SK-N-SH (cell line): ENCODE measurements at regions not wholly inside any gene's neighbourhood (a gene's known extent, or its start where the extent isn't known, plus 50 kb on each side); places are given as distances from the start of the nearest gene placed in this dataset.

Experiments used
- CTCF ChIA-PET: fragments of 300-600, 350-600 bp; formaldehyde crosslinking; extraction: SDS; loops from one replicate; lab custom pipeline; 2021; lab: Yijun Ruan, JAX
- POLR2A ChIA-PET: fragments of 350-600 bp; sonication (Branson Sonifier 250); formaldehyde crosslinking; extraction: SDS; loops from one replicate; lab custom pipeline; 2020; ENCODE audit warnings: antibody characterized with exemption, inconsistent platforms; lab: Yijun Ruan, JAX
- DNase-seq: peaks from one replicate; pipeline ENCODE4 v3.0.0; 2012
- H2AFZ ChIP-seq: fragments of 200-600 bp; sonication (generic); 2 replicates; pipeline ENCODE4 v1.8.1; 2016; ENCODE audit warnings: antibody characterized with exemption, mild to moderate bottlenecking, low read depth
- H3F3A ChIP-seq: fragments of 200-600 bp; sonication (generic); replicated peaks from 2 replicates; pipeline ENCODE3; 2016; ENCODE audit warnings: antibody characterized with exemption, mild to moderate bottlenecking; ENCODE audit not compliant: insufficient read depth
- H3K27ac ChIP-seq, 2 experiments: fragments of 200-500 bp in 1 of 2; fragments of 200-600 bp in 1 of 2; sonication (Bioruptor generic) in 1 of 2; sonication (generic), shearing (Covaris generic) in 1 of 2; 2 replicates each; pipeline versions ENCODE4 v1.5.1 to v1.6.1; 2014 to 2016; ENCODE audit warnings: low read depth in 2 of 2, inconsistent platforms in 1 of 2, low read length in 1 of 2, mild to moderate bottlenecking in 1 of 2, mixed read lengths in 1 of 2
- H3K27me3 ChIP-seq: fragments of 200-600 bp; sonication (generic), shearing (Covaris generic); 2 replicates; pipeline ENCODE4 v1.6.1; 2016; ENCODE audit warnings: mixed run types; ENCODE audit not compliant: insufficient read depth
- H3K36me3 ChIP-seq, 2 experiments: fragments of 200-500 bp in 1 of 2; fragments of 200-600 bp in 1 of 2; sonication (Bioruptor generic) in 1 of 2; sonication (generic) in 1 of 2; replicated peaks in 1 of 2; 2 replicates each; pipeline versions ENCODE3 to v1.5.1; 2014 to 2016; ENCODE audit warnings: low read length in 1 of 2, mild to moderate bottlenecking in 1 of 2; ENCODE audit not compliant: insufficient read depth in 2 of 2, control insufficient read depth in 1 of 2
- H3K4me1 ChIP-seq, 2 experiments: fragments of 200-500 bp in 1 of 2; fragments of 200-600 bp in 1 of 2; sonication (Bioruptor generic) in 1 of 2; sonication (generic), shearing (Covaris generic) in 1 of 2; 2 replicates each; pipeline versions ENCODE4 v1.5.1 to v1.6.1; 2014 to 2016; ENCODE audit warnings: low read depth in 1 of 2, low read length in 1 of 2, mixed run types in 1 of 2; ENCODE audit not compliant: insufficient read depth in 2 of 2, control insufficient read depth in 1 of 2
- H3K4me2 ChIP-seq: fragments of 200-600 bp; sonication (generic), shearing (Covaris generic); 2 replicates; pipeline ENCODE4 v1.6.1; 2017; ENCODE audit warnings: mixed run types
- H3K4me3 ChIP-seq, 2 experiments: fragments of 200-500 bp in 1 of 2; fragments of 200-600 bp in 1 of 2; sonication (Bioruptor generic) in 1 of 2; sonication (generic), shearing (Covaris generic) in 1 of 2; 2 replicates each; pipeline versions ENCODE4 v1.5.1 to v1.8.1; 2014 to 2016; ENCODE audit warnings: low read depth in 2 of 2, inconsistent platforms in 1 of 2, low read length in 1 of 2, mild to moderate bottlenecking in 1 of 2, mixed read lengths in 1 of 2, moderate library complexity in 1 of 2
- H3K79me2 ChIP-seq: fragments of 200-600 bp; sonication (generic); 2 replicates; pipeline ENCODE4 v1.8.1; 2017; ENCODE audit warnings: mild to moderate bottlenecking; ENCODE audit not compliant: insufficient read depth
- H3K9ac ChIP-seq: fragments of 200-600 bp; sonication (generic); 2 replicates; pipeline ENCODE4 v1.6.1; 2017; ENCODE audit warnings: mixed run types
- H3K9me2 ChIP-seq: fragments of 200-600 bp; sonication (generic); 2 replicates; pipeline ENCODE4 v1.6.1; 2017; ENCODE audit warnings: mixed run types
- H3K9me3 ChIP-seq: fragments of 200-600 bp; sonication (generic); 2 replicates; pipeline ENCODE4 v1.6.1; 2017; ENCODE audit warnings: mixed run types, mild to moderate bottlenecking, moderate library complexity
- H4K20me1 ChIP-seq: fragments of 200-600 bp; sonication (generic); 2 replicates; pipeline ENCODE4 v1.6.1; 2017; ENCODE audit warnings: mild to moderate bottlenecking, mixed run types; ENCODE audit not compliant: insufficient read depth
- ELF1 ChIP-seq: IDR thresholded peaks from 2 replicates; pipeline ENCODE4 v1.4.0; 2012
- EP300 ChIP-seq, 2 experiments: IDR thresholded peaks; 2 replicates each; pipeline versions ENCODE4 v1.4.0 to v1.6.1; 2012; ENCODE audit warnings: borderline replicate concordance in 1 of 2, low read depth in 1 of 2, low read length in 1 of 2
- EZH2phosphoT487 ChIP-seq: fragments of 200-600 bp; sonication (generic); IDR thresholded peaks from 2 replicates; pipeline ENCODE4 v1.6.1; 2017; ENCODE audit warnings: low read depth, mixed run types, mild to moderate bottlenecking, antibody characterized with exemption, moderate library complexity, borderline replicate concordance
- FOXJ3 ChIP-seq: sonication (generic); formaldehyde crosslinking; IDR thresholded peaks from 2 replicates; pipeline ENCODE4 v1.5.1; 2020; ENCODE audit warnings: mild to moderate bottlenecking, missing genetic modification reagents
- GABPA ChIP-seq: IDR thresholded peaks from 2 replicates; pipeline ENCODE4 v1.4.0; 2012; ENCODE audit warnings: low read depth, mild to moderate bottlenecking
- JUND ChIP-seq: IDR thresholded peaks from 2 replicates; pipeline ENCODE4 v1.4.0; 2012
- MXI1 ChIP-seq: IDR thresholded peaks from 2 replicates; pipeline ENCODE4 v1.6.1; 2012; ENCODE audit warnings: mild to moderate bottlenecking, low read depth, low read length, improper control_type of control experiment
- POLR2AphosphoS5 ChIP-seq: IDR thresholded peaks from 2 replicates; pipeline ENCODE4 v1.6.1; 2012; ENCODE audit warnings: low read depth, low read length
- RXRA ChIP-seq: IDR thresholded peaks from 2 replicates; pipeline ENCODE4 v1.4.0; 2012; ENCODE audit warnings: low read depth, mild to moderate bottlenecking, borderline replicate concordance
- SIN3A ChIP-seq: IDR thresholded peaks from 2 replicates; pipeline ENCODE4 v1.6.1; 2012; ENCODE audit warnings: low read depth, mild to moderate bottlenecking, low read length, moderate library complexity, borderline replicate concordance
- SMC3 ChIP-seq: IDR thresholded peaks from 2 replicates; pipeline ENCODE4 v1.6.1; 2012; ENCODE audit warnings: low read depth, low read length, improper control_type of control experiment
- TAF1 ChIP-seq: IDR thresholded peaks from 2 replicates; pipeline ENCODE4 v1.6.1; 2012; ENCODE audit warnings: low read depth, mild to moderate bottlenecking, low read length, moderate library complexity, borderline replicate concordance
- TCF12 ChIP-seq: IDR thresholded peaks from 2 replicates; pipeline ENCODE4 v1.4.0; 2012
- TEAD4 ChIP-seq: IDR thresholded peaks from 2 replicates; pipeline ENCODE4 v1.4.0; 2012; ENCODE audit warnings: mild to moderate bottlenecking, borderline replicate concordance; ENCODE audit not compliant: insufficient read depth
- WGBS: methylation state at CpG from one replicate; pipeline ENCODE4 v1.1.6; 2017; ENCODE audit warnings: low lambda C conversion rate; 5-methylcytosine and 5-hydroxymethylcytosine counted together
- TF ChIP-seq, protein P1 (sequence below): IDR thresholded peaks from 2 replicates; pipeline ENCODE4 v1.4.0; 2012; ENCODE audit warnings: low read depth
- TF ChIP-seq, protein P2 (sequence below): fragments of 150-350 bp; IDR thresholded peaks from 2 replicates; pipeline ENCODE4 v1.6.1; 2016; ENCODE audit warnings: mild to moderate bottlenecking, low read depth, low read length
- TF ChIP-seq, protein P3 (sequence below): IDR thresholded peaks from 2 replicates; pipeline ENCODE4 v1.4.0; 2012; ENCODE audit warnings: low read depth, borderline replicate concordance
- TF ChIP-seq, protein P4 (sequence below): IDR thresholded peaks from 2 replicates; pipeline ENCODE4 v1.4.0; 2012; ENCODE audit warnings: low read depth, borderline replicate concordance
- TF ChIP-seq, protein P5 (sequence below): fragments of 200-600 bp; sonication (generic); IDR thresholded peaks from 2 replicates; pipeline ENCODE4 v1.6.1; 2017; ENCODE audit warnings: antibody characterized with exemption, mild to moderate bottlenecking, moderate library complexity
- TF ChIP-seq, protein P6 (sequence below): IDR thresholded peaks from 2 replicates; pipeline ENCODE4; 2012

DNA sequence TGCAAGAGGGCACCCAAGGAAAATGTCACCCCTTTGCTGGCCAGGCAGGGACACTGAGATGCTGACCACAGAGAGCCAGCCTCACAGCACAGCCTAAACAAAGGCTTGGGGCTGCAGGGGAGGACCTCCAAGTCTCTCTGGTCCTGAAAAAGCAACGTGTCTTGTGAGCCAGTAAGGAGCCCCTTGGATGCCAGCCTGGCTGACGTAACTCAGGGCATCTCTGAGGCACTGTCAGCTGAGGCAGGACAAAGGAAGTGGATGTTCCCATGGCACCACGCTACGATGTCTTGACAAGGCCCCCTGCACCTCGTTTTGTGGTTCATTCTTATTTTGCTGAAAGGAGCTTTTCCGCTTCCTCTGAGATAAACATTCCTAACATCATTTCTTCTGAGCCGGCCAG is 160.7 kb downstream of the OR4M2 start:
- no peak overlapping the region for H3K27ac ChIP-seq
- no peak overlapping the region for H2AFZ ChIP-seq
- no peak overlapping the region for H3K9ac ChIP-seq
- no peaks in the 10 kb centered on the region for H3K9me2 ChIP-seq
- no peaks in the 10 kb centered on the region for H3K4me1 ChIP-seq
- H3F3A ChIP-seq, result no peaks in the 10 kb centered on the region
- no peaks in the 10 kb centered on the region for H4K20me1 ChIP-seq
- no peaks in the 10 kb centered on the region for H3K79me2 ChIP-seq
- DNase-seq, result no peak
- WGBS, result 35% methylated on average over 7 of the region's 7 CpGs
- CTCF ChIA-PET, result interaction anchor here (0.8 kb wide), 1 partner anchor 1885 kb away, joined by 3 read pairs; no protein-coding TSS in a partner anchor
- TF ChIP-seq GABPA, result no peak
- TF ChIP-seq JUND, result no peak
- TF ChIP-seq, protein P1, sequence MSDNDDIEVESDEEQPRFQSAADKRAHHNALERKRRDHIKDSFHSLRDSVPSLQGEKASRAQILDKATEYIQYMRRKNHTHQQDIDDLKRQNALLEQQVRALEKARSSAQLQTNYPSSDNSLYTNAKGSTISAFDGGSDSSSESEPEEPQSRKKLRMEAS, result no peak
- no peak for TF ChIP-seq FOXJ3
- no peak for TF ChIP-seq TCF12
- TF ChIP-seq, protein P2, sequence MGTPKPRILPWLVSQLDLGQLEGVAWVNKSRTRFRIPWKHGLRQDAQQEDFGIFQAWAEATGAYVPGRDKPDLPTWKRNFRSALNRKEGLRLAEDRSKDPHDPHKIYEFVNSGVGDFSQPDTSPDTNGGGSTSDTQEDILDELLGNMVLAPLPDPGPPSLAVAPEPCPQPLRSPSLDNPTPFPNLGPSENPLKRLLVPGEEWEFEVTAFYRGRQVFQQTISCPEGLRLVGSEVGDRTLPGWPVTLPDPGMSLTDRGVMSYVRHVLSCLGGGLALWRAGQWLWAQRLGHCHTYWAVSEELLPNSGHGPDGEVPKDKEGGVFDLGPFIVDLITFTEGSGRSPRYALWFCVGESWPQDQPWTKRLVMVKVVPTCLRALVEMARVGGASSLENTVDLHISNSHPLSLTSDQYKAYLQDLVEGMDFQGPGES, result no peak
- TF ChIP-seq, protein P3, sequence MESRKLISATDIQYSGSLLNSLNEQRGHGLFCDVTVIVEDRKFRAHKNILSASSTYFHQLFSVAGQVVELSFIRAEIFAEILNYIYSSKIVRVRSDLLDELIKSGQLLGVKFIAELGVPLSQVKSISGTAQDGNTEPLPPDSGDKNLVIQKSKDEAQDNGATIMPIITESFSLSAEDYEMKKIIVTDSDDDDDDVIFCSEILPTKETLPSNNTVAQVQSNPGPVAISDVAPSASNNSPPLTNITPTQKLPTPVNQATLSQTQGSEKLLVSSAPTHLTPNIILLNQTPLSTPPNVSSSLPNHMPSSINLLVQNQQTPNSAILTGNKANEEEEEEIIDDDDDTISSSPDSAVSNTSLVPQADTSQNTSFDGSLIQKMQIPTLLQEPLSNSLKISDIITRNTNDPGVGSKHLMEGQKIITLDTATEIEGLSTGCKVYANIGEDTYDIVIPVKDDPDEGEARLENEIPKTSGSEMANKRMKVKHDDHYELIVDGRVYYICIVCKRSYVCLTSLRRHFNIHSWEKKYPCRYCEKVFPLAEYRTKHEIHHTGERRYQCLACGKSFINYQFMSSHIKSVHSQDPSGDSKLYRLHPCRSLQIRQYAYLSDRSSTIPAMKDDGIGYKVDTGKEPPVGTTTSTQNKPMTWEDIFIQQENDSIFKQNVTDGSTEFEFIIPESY, result no peak
- TF ChIP-seq POLR2AphosphoS5, result no peak
- TF ChIP-seq TAF1, result no peak
- TF ChIP-seq, protein P4, sequence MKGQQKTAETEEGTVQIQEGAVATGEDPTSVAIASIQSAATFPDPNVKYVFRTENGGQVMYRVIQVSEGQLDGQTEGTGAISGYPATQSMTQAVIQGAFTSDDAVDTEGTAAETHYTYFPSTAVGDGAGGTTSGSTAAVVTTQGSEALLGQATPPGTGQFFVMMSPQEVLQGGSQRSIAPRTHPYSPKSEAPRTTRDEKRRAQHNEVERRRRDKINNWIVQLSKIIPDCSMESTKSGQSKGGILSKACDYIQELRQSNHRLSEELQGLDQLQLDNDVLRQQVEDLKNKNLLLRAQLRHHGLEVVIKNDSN, result no peak
- no peak for TF ChIP-seq RXRA
- TF ChIP-seq ELF1, result no peak
- TF ChIP-seq EP300 (IDR thresholded peaks at IDR 0.05; ENCODE audit: borderline replicate concordance in 1 of 2, low read depth in 1 of 2, low read length in 1 of 2), result no peak
- TF ChIP-seq, protein P5, sequence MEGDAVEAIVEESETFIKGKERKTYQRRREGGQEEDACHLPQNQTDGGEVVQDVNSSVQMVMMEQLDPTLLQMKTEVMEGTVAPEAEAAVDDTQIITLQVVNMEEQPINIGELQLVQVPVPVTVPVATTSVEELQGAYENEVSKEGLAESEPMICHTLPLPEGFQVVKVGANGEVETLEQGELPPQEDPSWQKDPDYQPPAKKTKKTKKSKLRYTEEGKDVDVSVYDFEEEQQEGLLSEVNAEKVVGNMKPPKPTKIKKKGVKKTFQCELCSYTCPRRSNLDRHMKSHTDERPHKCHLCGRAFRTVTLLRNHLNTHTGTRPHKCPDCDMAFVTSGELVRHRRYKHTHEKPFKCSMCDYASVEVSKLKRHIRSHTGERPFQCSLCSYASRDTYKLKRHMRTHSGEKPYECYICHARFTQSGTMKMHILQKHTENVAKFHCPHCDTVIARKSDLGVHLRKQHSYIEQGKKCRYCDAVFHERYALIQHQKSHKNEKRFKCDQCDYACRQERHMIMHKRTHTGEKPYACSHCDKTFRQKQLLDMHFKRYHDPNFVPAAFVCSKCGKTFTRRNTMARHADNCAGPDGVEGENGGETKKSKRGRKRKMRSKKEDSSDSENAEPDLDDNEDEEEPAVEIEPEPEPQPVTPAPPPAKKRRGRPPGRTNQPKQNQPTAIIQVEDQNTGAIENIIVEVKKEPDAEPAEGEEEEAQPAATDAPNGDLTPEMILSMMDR, result no peak
- no peak for TF ChIP-seq TEAD4
- TF ChIP-seq MXI1, result no peak
- TF ChIP-seq, protein P6, sequence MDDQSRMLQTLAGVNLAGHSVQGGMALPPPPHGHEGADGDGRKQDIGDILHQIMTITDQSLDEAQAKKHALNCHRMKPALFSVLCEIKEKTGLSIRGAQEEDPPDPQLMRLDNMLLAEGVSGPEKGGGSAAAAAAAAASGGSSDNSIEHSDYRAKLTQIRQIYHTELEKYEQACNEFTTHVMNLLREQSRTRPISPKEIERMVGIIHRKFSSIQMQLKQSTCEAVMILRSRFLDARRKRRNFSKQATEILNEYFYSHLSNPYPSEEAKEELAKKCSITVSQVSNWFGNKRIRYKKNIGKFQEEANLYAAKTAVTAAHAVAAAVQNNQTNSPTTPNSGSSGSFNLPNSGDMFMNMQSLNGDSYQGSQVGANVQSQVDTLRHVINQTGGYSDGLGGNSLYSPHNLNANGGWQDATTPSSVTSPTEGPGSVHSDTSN, result no peak
- no peak for TF ChIP-seq SMC3
- no peak for TF ChIP-seq SIN3A
- no peak for TF ChIP-seq EZH2phosphoT487
- H3K27me3 ChIP-seq, result no peaks in the 10 kb centered on the region; the same call in 1 of the 2 replicates
- H3K9me3 ChIP-seq, result no peaks in the 10 kb centered on the region
- H3K4me2 ChIP-seq, result no peak overlapping the region
- POLR2A ChIA-PET, result no interaction called here
- no peaks in the 10 kb centered on the region for H3K36me3 ChIP-seq
- H3K4me3 ChIP-seq, result no peak overlapping the region
